Activated T-helper 2 cell treated with anti-CD3 and anti-CD28 coated beads, Interferon-gamma antibody, Interleukin-2, Interleukin-4, amounts not matched to agents 10 μg/mL and 5 μg/mL and 100 μg/mL, durations not matched to agents 14 hours and 24 hours and 36 hours (primary cell): ENCODE measurements at regions not wholly inside any gene's neighbourhood (a gene's known extent, or its start where the extent isn't known, plus 50 kb on each side); places are given as distances from the start of the nearest gene placed in this dataset.
"Not testable (repeated sequence)": the region's sequence is repeated elsewhere in the genome, so short reads cannot be mapped to it uniquely, and the experiment has no call there.

Experiments used
- DNase-seq: peaks from one replicate; pipeline ENCODE4 v3.0.0; 2021; ENCODE audit warnings: low spot score
- H3K27ac Mint-ChIP-seq: one replicate; pipeline ENCODE4 v1.8.0; 2021; ENCODE audit warnings: mixed read lengths
- H3K27me3 Mint-ChIP-seq: one replicate; pipeline ENCODE4 v1.8.0; 2021; ENCODE audit warnings: low read depth, mixed read lengths
- H3K36me3 Mint-ChIP-seq: one replicate; pipeline ENCODE4 v1.8.0; 2021; ENCODE audit warnings: low read depth, mixed read lengths
- H3K4me1 Mint-ChIP-seq: one replicate; pipeline ENCODE4 v1.8.0; 2021; ENCODE audit warnings: low read depth, mixed read lengths
- H3K4me3 Mint-ChIP-seq: one replicate; pipeline ENCODE4 v1.8.0; 2021; ENCODE audit warnings: low read depth, mild to moderate bottlenecking, moderate library complexity, mixed read lengths
- H3K9me3 Mint-ChIP-seq: one replicate; pipeline ENCODE4 v1.8.0; 2021; ENCODE audit warnings: mixed read lengths
- intact Hi-C: fragments of 100-400 bp; cut with micrococcal nuclease; formaldehyde crosslinking; loops from one replicate; pipeline ENCODE4 v1.15.1; 2023

DNA sequence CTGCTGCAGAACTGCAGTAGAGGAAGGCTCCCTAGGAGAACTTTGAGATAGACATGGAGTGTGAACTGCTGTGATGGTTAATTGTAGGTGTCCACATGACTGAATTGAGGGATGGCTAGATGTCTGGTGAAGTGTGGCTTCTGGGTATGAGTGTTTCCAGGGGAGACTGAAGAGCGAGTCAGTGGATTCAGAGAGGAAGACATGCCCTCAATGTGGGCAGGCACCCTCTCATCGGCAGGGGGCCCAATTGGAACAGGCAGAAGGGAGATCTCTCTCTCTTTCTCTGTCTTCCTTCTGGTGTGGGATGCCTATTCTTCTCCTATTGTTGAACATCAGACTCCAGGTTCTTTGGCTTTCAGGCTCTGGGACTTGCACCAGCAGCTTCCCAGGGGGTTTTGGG, 304.7 kb upstream of the GATB start:
- peaks cover 1% of the 10 kb centered on the region for H3K27me3 Mint-ChIP-seq
- no peak overlapping the region for H3K4me3 Mint-ChIP-seq
- H3K27ac Mint-ChIP-seq: no peak overlapping the region
- intact Hi-C loops: no loop called here
- no peaks in the 10 kb centered on the region for H3K36me3 Mint-ChIP-seq
- no peak for DNase-seq
- no peaks in the 10 kb centered on the region for H3K9me3 Mint-ChIP-seq
- peaks cover 28% of the 10 kb centered on the region for H3K4me1 Mint-ChIP-seq

DNA sequence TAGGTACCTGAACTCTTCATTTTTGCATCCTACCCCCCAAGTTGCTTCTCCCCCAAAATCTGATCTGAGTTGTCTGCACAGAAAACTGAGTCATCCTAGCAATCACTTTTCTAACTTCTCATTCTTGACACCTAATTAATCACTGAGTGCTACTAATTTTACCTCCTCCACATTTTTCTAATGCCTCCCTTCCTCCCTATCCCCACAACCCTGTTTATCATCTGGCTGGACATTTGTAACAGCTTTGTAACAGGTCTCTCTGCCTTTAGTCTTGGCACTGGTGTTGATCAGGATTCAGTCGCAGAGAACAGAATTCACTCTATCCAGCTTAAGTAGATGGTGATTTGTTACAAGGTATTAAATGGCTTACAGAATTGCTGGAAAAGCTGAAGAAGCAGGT, 303.9 kb upstream of the GATB start:
- peaks cover 3% of the 10 kb centered on the region for H3K27me3 Mint-ChIP-seq
- intact Hi-C loops: no loop called here
- H3K4me1 Mint-ChIP-seq: peaks cover 28% of the 10 kb centered on the region
- DNase-seq: no peak
- no peak overlapping the region for H3K4me3 Mint-ChIP-seq
- H3K36me3 Mint-ChIP-seq: no peaks in the 10 kb centered on the region
- no peak overlapping the region for H3K27ac Mint-ChIP-seq
- no peaks in the 10 kb centered on the region for H3K9me3 Mint-ChIP-seq

DNA sequence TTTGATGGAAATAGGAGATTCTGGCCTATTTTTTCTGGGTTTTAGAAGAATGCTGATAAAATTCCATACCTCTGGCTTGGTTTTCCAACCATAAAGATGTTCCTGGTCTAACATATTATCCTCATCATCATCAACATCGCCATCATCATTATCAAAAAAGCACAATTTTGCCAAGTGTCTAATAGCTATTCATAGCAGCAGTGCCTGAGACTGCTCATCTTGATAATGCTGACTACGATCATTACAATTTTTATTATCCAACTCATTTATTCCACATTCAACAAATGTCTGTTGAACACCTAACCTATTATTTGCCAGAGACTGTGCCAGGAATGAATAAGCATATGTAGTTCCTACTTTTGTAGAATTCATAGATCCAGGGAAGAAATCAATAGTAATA, 303.5 kb upstream of the GATB start:
- intact Hi-C loops: no loop called here
- Mint-ChIP-seq H3K27ac (no peak overlapping the region), H3K4me1 (peaks cover 28% of the 10 kb centered on the region), H3K27me3 (peaks cover 7% of the 10 kb centered on the region), H3K9me3 (no peaks in the 10 kb centered on the region), H3K4me3 (no peak overlapping the region), H3K36me3 (no peaks in the 10 kb centered on the region)
- DNase-seq: no peak

DNA sequence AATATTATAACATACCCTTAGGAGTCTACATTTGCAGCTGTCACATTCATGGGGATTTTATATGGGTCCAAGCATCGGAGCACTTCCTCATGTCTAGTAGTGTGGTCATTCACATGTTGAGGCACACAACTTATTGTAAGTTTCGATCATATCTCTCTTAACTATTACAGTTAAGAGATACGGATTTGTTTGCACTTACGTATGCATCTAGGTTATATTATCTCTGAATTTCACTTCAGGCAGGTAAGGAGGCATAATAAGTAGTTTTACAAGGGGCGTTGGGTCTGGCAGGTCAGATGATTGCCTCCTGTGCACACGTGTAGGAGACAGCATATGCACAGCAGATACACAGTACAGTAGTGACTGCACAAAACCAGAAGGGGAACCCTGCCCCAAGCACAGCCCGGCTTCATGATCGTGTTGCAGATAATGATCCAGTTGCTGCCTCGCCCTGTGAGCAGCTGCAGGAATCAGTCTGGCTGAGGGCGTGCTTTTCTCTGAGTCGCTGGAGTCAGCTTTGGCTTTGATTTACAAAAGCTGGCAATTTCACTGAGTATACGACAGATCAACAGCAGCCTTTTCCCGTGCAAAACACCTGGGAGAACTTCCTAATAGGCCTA, 302.9 kb upstream of the GATB start:
- intact Hi-C loops: no loop called here

DNA sequence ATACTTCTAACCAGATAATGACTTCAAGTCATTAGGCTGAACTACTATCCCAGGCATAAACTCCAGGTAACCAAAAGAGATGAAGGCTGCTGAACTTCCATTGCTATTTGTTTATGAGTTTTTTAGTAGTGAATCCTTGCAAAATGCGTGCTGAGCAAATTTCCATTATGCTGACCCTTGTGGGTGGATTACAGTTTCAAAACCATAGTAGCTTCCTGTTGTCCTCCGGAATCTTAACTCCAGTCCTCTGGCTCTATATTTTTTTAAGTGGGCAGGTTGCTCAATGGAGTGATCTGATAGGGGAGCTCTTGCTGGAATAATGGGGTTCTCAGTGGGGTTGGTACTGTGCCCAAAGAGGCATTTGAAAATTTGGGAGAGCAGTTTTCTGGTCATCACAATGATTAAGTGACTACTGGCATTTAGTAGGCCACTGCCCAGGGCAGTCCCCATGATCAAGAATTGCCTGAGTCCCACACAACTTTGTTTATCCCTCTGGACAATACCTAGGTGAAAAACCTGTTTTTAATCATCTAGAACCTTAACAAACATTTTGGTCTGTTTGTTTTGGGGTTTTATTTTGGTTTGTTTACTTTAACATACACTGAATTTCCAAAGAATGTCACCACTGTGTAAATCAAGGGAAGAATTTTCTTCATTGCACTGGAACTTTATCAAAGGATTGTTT, 302.3 kb upstream of the GATB start:
- Mint-ChIP-seq H3K27me3 (peaks cover 12% of the 10 kb centered on the region), H3K4me3 (no peak overlapping the region), H3K9me3 (peaks cover 6% of the 10 kb centered on the region), H3K36me3 (no peaks in the 10 kb centered on the region), H3K4me1 (peaks cover 19% of the 10 kb centered on the region), H3K27ac (no peak overlapping the region)
- DNase-seq: no peak
- intact Hi-C loops: no loop called here

More for the DNA sequence above, 302.9 kb upstream of the GATB start:
- Mint-ChIP-seq H3K9me3 (no peaks in the 10 kb centered on the region), H3K36me3 (no peaks in the 10 kb centered on the region), H3K4me1 (peaks cover 23% of the 10 kb centered on the region), H3K27me3 (peaks cover 9% of the 10 kb centered on the region), H3K27ac (no peak overlapping the region), H3K4me3 (no peak overlapping the region)
- DNase-seq: peak; percentile 45

DNA sequence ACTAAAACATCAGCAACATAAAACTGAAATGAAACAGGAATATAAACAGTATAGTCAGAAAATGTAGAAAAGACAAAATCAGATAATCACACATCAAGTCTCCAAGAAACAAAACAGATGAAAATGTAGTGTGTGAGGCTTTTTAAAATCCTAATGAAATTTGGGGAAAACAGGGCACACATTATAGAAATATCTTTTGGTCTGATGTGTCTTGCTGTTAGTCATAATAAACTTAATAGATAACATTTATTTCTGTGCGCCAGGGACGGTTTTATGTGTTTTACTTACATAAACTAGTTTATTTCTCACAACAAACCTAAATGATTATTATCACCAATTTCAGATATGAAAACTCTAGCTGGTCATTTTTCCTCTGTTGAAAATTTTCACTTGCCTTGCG, 293.9 kb upstream of the GATB start:
- H3K36me3 Mint-ChIP-seq: no peaks in the 10 kb centered on the region
- no peak for DNase-seq
- H3K4me3 Mint-ChIP-seq: no peak overlapping the region
- peaks cover 15% of the 10 kb centered on the region for H3K4me1 Mint-ChIP-seq
- H3K27me3 Mint-ChIP-seq: peaks cover 18% of the 10 kb centered on the region
- no peak overlapping the region for H3K27ac Mint-ChIP-seq
- peaks cover 28% of the 10 kb centered on the region for H3K9me3 Mint-ChIP-seq
- intact Hi-C loops: no loop called here

DNA sequence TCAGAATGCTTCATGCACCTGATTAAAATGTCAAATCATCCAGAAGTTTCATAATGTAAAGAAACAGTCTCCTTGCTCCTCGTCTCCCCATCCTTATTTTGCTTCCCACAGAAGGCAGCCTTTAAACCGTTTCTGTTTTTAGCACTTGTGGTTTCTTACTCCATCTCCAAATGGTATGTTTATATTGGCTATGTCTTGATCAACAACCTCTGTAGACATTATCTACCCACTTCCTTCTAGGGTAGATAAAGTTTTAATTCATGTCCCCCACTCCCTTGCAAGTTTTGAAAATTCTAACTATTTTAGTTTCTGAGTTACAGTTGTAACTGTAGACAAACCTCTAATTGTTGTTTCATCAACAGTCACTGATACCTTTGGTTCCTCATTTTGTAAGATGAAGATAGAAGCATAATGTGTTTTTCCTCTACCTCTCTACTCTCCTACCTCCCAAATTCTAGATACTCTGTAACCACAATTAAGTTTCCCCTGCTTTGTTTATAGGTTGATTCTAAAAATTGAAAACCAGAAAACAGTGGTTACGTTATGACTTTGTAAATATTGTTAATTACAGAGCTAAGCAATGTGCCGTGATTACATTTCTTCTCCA, 291.7 kb upstream of the GATB start:
- no peak overlapping the region for H3K4me3 Mint-ChIP-seq
- no peak overlapping the region for H3K27ac Mint-ChIP-seq
- H3K4me1 Mint-ChIP-seq: peaks cover 15% of the 10 kb centered on the region
- intact Hi-C loops: no loop called here
- H3K27me3 Mint-ChIP-seq: peaks cover 16% of the 10 kb centered on the region
- H3K36me3 Mint-ChIP-seq: no peaks in the 10 kb centered on the region
- H3K9me3 Mint-ChIP-seq: peaks cover 21% of the 10 kb centered on the region
- DNase-seq: no peak

DNA sequence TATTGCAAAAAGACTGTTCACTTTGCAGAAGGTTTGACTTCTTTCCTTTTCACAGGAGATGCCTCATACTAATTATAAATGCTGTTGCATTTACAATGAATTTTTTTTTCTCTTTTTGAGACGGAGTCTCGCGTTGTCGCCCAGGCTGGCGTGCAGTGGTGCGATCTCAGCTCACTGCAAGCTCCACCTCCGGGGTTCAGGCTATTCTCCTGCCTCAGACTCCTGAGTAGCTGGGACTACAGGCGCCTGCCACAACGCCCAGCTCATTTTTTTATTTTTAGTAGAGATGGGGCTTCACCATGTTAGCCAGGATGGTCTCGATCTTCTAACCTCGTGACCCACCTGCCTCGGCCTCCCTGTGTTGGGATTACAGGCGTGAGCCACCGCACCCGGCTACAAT, 290.5 kb upstream of the GATB start:
- H3K27ac Mint-ChIP-seq, DNase-seq, H3K36me3 Mint-ChIP-seq, intact Hi-C loops, H3K4me3 Mint-ChIP-seq: not testable (repeated sequence)
- H3K9me3 Mint-ChIP-seq: peaks cover 10% of the 10 kb centered on the region
- H3K27me3 Mint-ChIP-seq: peaks cover 13% of the 10 kb centered on the region
- peaks cover 15% of the 10 kb centered on the region for H3K4me1 Mint-ChIP-seq

DNA sequence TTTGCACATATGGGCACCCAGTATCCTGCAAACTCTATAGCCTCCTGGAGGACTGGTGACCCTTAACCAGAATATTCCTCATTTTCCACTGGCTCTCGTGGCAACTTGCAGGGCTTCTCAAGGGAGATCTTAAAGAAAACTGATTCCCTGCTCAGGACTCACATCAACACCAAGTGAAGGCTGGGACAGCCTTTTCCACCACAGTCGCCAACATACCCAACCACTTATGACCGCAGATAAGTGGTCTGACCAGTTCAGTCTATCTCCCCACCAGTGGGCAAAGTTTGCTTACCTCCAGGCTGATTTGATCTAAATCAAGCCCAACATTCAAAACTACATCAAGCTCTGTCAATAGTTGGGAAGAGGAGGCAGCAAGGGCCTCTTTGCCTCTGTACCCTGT, 289.3 kb upstream of the GATB start:
- Mint-ChIP-seq H3K4me3 (no peak overlapping the region), H3K27ac (no peak overlapping the region), H3K36me3 (no peaks in the 10 kb centered on the region), H3K27me3 (peaks cover 10% of the 10 kb centered on the region), H3K9me3 (peaks cover 2% of the 10 kb centered on the region), H3K4me1 (peaks cover 15% of the 10 kb centered on the region)
- intact Hi-C loops: no loop called here
- DNase-seq: no peak

DNA sequence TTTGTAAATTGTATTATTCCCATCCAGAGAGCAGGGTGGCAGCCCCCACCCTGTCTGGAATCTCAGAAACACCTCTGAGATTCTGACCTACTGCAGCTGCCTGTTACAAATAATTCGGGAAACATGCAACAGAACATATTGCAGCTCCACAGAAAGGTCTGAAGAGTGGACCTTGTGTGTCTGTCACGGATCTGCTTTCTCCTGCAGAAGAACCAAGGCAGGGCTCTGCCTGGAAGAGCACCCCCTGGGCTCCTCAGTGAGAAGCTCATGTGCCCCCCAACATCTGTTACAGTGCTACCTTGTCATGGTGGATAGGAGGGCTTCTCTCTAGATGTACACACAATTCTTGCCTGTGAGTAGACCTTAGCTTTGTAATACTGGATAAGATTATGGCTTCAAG, 286.6 kb upstream of the GATB start:
- H3K27me3 Mint-ChIP-seq: peaks cover 27% of the 10 kb centered on the region
- H3K4me1 Mint-ChIP-seq: peaks cover 8% of the 10 kb centered on the region
- no peak overlapping the region for H3K27ac Mint-ChIP-seq
- no peaks in the 10 kb centered on the region for H3K36me3 Mint-ChIP-seq
- intact Hi-C loops: no loop called here
- peaks cover 18% of the 10 kb centered on the region for H3K9me3 Mint-ChIP-seq
- no peak overlapping the region for H3K4me3 Mint-ChIP-seq
- DNase-seq: no peak

DNA sequence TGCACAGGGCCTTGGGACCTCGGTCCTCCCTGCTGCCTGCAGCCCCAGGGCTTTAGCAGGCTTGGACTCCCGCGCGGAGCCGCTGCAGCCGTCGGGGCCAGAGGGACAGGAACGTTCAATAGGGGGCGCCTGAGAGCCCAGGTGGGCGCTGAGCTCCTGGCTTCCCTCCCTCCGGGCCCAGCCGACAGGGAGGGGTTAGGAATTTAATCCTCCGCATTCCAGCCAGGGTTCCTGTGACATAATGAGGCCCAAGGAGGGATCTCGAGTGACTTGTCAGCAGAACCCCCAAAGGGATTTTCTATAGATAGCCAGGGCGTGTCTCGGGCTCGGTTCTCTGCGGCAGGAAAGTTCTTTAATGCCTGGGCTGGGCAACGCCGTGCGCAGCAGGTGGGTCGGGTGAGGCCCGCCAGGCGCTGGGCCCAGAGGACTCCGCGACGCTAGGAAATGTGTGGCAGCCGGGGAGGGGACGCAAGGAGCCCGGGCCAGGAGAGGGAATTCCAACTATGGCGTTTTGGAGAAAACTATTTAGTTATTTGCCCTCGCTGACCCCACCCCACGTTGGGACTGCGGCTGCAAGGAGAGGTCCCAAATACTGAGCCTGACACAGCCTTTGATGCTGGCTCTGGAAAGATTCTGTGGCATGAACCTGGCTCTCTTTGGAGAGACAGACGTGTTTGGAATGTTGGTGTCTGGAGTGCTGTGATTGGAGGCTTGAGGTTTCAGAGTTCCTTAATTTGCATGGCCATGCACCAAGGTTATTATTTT, 285.2 kb upstream of the GATB start:
- Mint-ChIP-seq H3K4me1 (no peaks in the 10 kb centered on the region), H3K9me3 (peaks cover 18% of the 10 kb centered on the region), H3K36me3 (no peaks in the 10 kb centered on the region), H3K27ac (no peak overlapping the region), H3K4me3 (no peak overlapping the region), H3K27me3 (peaks cover 27% of the 10 kb centered on the region)
- intact Hi-C loops: no loop called here
- no peak for DNase-seq

DNA sequence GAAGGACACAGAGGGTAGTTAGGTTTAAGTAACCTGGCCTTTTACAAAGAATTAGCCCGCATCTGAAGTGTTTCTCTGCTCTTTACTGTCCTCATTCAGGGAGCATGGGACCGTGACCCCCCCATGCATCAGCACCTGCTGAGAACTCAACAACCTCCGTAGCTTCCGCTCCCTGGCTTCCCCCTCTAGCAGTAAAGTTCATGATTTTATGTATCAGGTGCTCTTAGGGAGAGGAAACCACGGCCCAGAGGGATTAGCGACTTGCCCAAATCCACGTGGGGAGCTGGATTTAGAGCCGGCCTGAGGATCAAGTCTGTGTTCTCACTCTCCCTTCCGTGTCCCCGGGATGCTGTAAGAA, 284.6 kb upstream of the GATB start:
- Mint-ChIP-seq H3K36me3 (no peaks in the 10 kb centered on the region), H3K27me3 (peaks cover 27% of the 10 kb centered on the region), H3K9me3 (peaks cover 18% of the 10 kb centered on the region), H3K4me1 (no peaks in the 10 kb centered on the region), H3K27ac (no peak overlapping the region), H3K4me3 (no peak overlapping the region)
- no peak for DNase-seq
- intact Hi-C loops: no loop called here
